Fibroblast of upper back skin (primary cell): ENCODE measurements at regions not wholly inside any gene's neighbourhood (a gene's known extent, or its start where the extent isn't known, plus 50 kb on each side); places are given as distances from the start of the nearest gene placed in this dataset.
A peak's percentile ranks its signal among the peaks of the same experiment; 100 is the strongest.
"Not testable (repeated sequence)": the region's sequence is repeated elsewhere in the genome, so short reads cannot be mapped to it uniquely, and the experiment has no call there.

Experiments used
- DNase-seq: peaks from one replicate; pipeline ENCODE4 v3.0.0-alpha.2; 2013

DNA sequence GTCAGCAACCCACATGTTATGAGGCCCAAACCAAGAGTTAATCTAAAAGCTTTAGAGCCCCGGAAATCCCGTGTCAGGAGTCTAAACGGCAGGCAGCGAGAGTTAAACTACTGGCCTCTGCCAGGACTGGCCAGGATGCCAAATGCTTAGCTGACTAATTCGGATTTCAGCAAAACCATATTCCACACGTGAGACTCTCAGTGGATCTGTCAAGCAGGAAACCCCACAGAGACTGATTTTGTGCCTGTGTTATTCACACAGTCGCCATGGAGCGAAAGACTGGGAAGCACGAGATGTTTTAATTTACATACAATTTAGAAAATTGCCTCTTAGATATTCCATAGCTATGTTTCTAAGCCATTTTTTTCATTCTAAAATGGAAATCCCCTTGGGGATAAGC is 152.9 kb downstream of the RNASET2 start:
- DNase-seq: no peak

DNA sequence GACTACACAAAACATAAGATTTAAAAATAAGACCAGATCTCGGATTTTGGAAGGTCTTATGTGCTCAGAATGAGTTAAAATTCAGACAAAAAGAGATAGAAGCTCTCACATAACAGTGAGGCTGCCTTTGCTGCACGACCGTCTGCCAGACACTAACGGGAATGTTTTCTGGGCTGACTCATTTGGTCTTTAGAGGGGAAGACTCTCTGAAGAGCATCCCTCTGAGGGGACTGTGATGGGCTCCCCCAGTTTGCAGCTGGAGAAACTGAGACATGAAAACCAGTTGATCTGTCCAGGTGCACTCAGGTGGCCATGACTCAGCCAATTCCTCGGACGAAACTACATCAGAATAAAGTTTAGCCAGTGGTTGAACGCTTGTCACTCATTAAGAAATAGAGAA is 153.9 kb downstream of the RNASET2 start:
- DNase-seq: no peak

GRCh38 chr6:166800137-166800536 is 156.2 kb downstream of the RNASET2 start:
- no peak for DNase-seq

- DNase-seq: no peak
Measured at GRCh38 chr6:166798652-166799051, 157.7 kb downstream of the RNASET2 start.

GRCh38 chr6:166796610-166797009 is 159.7 kb downstream of the RNASET2 start:
- no peak for DNase-seq

GRCh38 chr6:166795879-166796278 is 160.5 kb downstream of the RNASET2 start:
- DNase-seq: no peak

GRCh38 chr6:166790808-166791207 is 163.8 kb upstream of the RPS6KA2 start:
- not testable (repeated sequence) for DNase-seq

GRCh38 chr6:166788846-166789529 is 161.9 kb upstream of the RPS6KA2 start:
- DNase-seq: not testable (repeated sequence)

- peak; percentile 66 for DNase-seq
Measured at GRCh38 chr6:166786704-166787293, 159.7 kb upstream of the RPS6KA2 start.

DNA sequence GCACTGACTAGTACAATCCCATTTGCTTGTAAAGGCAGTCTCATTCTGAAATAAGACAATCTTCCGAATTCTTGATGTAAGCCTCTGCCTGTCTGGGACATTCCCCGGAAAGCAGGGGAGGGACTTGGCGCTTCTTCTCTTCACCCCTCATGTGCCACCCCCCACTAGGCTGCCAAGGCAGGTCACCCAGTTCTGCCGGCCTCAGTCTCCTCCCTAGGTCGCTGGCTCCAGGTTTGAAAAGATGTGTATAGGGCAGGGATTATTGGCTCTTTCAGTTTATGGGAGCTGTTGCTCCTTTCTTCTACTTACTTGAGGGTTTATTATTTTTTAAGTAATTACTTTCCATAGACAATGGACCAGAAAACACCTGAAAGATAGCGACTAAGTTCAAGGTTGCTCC is 158.1 kb upstream of the RPS6KA2 start:
- DNase-seq: no peak

DNA sequence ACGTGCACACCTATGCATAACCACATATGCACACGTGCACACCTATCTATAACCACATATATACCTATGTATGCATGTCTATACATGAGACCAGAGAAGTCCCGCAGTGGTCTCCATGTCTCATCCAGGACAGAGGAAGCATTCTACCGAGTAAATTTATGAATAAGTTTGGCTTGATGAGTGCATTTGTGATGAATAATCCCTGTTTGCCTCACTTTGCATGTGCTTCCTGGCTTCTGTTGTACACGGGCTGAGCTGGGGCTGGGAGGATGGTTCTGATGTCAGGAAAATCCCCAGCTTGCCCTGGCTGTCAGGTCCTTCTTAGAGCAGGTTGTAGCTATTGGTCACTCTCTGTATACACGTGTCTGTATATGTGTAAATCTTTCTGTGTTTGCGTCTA is 157.6 kb upstream of the RPS6KA2 start:
- DNase-seq: no peak

GRCh38 chr6:166782520-166782919 is 155.5 kb upstream of the RPS6KA2 start:
- DNase-seq: no peak

- DNase-seq: no peak
Measured at GRCh38 chr6:166781331-166781730, 154.3 kb upstream of the RPS6KA2 start.

GRCh38 chr6:166779963-166780683 is 153.1 kb upstream of the RPS6KA2 start:
- no peak for DNase-seq

DNA sequence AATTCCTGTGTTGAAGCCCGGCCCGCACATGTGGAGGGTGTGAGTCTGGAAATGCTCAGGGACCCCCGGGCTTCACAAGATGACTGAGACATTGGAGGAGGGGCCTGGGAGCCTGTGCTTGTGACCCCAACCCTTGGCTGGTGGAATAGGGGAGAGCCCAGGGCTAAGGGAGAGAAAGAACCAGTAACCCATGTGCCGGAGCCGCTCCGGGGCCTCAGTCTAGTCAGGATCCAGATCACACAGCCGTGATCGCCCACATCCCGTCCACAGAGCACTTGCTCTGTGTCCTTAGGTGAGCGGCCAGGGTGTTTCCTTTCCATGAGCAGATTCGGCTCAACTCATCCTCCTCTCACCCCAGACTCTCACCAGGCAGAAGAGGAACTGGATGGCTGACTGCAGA is 152.3 kb upstream of the RPS6KA2 start:
- DNase-seq: no peak

GRCh38 chr6:166778776-166779175 is 151.7 kb upstream of the RPS6KA2 start:
- DNase-seq: no peak

GRCh38 chr6:166778046-166778445 is 151.0 kb upstream of the RPS6KA2 start:
- no peak for DNase-seq

GRCh38 chr6:166777096-166777630 is 150.1 kb upstream of the RPS6KA2 start:
- no peak for DNase-seq

- DNase-seq: no peak
Measured at GRCh38 chr6:166776571-166776970, 149.5 kb upstream of the RPS6KA2 start.

GRCh38 chr6:166775923-166776220 is 148.8 kb upstream of the RPS6KA2 start:
- DNase-seq: no peak

DNA sequence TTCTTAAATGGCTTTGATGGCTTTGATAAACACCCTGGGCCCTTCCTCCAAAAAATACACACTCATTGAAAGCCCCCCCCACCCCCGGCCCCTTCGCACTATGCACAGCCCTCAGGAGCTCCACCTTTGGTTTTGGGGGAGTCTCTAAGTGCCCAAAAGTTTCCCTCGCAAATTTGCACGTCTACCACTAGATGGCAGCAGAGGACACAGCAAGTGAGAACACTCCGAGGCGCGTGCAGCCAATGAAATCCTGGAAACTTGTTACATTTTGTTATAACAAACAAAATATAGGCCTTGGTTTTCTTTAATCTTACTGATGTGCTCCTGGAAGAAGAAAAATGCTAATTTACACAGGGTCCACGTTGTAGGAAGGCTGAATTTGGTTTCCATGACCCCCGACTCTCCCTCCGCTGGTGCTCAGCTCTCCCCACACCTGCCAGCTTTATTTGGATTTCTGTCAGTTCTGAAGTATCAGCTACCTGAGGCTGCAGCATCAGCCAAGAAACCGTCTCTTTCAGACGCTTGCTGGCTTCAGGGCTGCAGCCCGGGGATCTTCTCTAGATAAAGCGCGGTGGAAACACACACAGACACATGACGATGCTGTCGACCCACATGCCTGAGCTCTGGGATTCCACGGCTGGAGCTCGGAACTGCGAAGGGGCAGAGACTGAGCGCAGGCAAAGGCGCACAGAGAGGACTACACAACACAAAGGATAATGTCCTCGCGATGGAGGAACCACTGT is 148.3 kb upstream of the RPS6KA2 start:
- DNase-seq: peak; percentile 70

DNA sequence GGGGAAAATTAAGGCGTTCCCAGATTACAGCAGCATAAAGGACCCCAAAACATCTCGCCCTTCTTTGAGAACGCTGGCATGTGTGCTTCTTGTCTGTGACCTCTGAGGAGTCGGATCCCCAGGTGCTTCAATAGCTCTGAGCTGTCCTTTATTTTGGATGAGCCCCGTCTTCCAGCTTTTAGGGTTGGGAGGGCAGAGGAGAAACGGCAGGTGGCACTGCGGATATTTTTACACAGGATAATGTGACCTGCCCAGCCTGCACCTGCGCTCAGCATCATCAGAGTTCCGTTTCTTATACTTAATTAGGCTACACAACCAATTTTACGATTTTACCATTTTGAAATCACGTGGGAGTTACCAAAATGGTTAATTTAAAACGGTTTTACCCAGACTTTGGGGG is 147.7 kb upstream of the RPS6KA2 start:
- no peak for DNase-seq

DNA sequence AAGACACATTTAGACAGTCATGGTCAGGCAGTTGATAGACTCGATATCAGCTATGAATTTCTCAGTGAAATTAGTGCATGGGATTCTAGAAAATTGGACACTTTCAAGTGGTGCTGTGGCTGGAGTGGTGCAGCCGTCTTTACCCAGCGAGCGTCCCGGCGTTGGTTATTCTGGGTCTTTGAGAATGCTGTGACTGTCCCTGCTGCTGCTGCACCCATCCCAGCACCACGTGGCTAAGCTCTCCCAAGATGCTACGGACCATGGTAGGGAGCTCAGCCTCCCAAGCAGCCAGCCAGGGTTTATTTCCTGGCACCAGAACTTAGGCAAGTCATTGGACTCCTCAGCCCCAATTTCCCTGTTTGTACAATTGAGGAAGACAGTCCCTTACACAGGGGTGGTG is 147.2 kb upstream of the RPS6KA2 start:
- no peak for DNase-seq

GRCh38 chr6:166772518-166772917 is 145.5 kb upstream of the RPS6KA2 start:
- no peak for DNase-seq
